Esophagus squamous epithelium (tissue), 5 donors: ENCODE measurements at regions not wholly inside any gene's neighbourhood (a gene's known extent, or its start where the extent isn't known, plus 50 kb on each side); places are given as distances from the start of the nearest gene placed in this dataset.

Experiments
- DNase-seq: peaks from one replicate; lab custom pipeline; 2025; lab: John Stamatoyannopoulos, UW
- H3K27ac ChIP-seq, 4 donors: fragments of 200-600 bp; sonication (generic); one replicate each; pipeline ENCODE4 v1.5.1; 2016 to 2019; ENCODE audit warnings: mild to moderate bottlenecking in 1 of 4
- H3K27me3 ChIP-seq, 4 donors: fragments of 200-600 bp; sonication (generic); 1 replicate in 3 of 4; 2 replicates in 1 of 4; pipeline versions ENCODE4 v1.5.1 to v1.6.0; 2017 to 2021; ENCODE audit warnings: antibody characterized with exemption in 1 of 4
- H3K36me3 ChIP-seq, 3 donors: fragments of 200-600 bp; sonication (generic); one replicate each; pipeline ENCODE4 v1.5.1; 2016 to 2019
- H3K4me1 ChIP-seq, 3 donors: fragments of 200-600 bp; sonication (generic); one replicate each; pipeline ENCODE4 v1.5.1; 2017 to 2019
- H3K4me3 ChIP-seq, 4 donors: fragments of 200-600 bp; sonication (generic); 1 replicate in 3 of 4; 2 replicates in 1 of 4; pipeline ENCODE4 v1.5.1; 2016 to 2019; ENCODE audit warnings: mild to moderate bottlenecking in 2 of 4, moderate library complexity in 1 of 4
- H3K9me3 ChIP-seq, 3 donors: fragments of 200-600 bp; sonication (generic); one replicate each; pipeline ENCODE4 v1.5.1; 2016 to 2019
- POLR2A ChIP-seq, 4 donors: fragments of 450-650 bp; IDR thresholded peaks; one replicate each; pipeline ENCODE4 v1.6.1; 2017; ENCODE audit warnings: antibody characterized with exemption in 4 of 4, mild to moderate bottlenecking in 4 of 4, moderate library complexity in 3 of 4
- WGBS, 2 donors: methylation state at CpG; one replicate each; pipeline ENCODE4 v1.1.5; 2018; 5-methylcytosine and 5-hydroxymethylcytosine counted together
- intact Hi-C: fragments of 100-400 bp; cut with DNase I; formaldehyde crosslinking; loops from one replicate; pipeline ENCODE4 v1.15.0; 2022
- TF ChIP-seq, protein P1 (sequence below), 6 experiments: fragments of 450-650 bp in 4 of 6; fragments of 200-600 bp in 2 of 6; sonication (generic) in 2 of 6; IDR thresholded peaks; one replicate each; pipeline ENCODE4 v1.5.1; 2016 to 2019; ENCODE audit warnings: antibody characterized with exemption in 6 of 6, mild to moderate bottlenecking in 4 of 6, moderate library complexity in 4 of 6
- donor health status: DM: yes; HTN: yes; CAD: no.

GRCh38 chr5:98282521-98282920 is 490.9 kb upstream of the RGMB start:
- Histone ChIP-seq H3K27ac (no peak overlapping the region), H3K9me3 (no peaks in the 10 kb centered on the region), H3K36me3 (no peaks in the 10 kb centered on the region), H3K27me3 (no peaks in the 10 kb centered on the region), H3K4me1 (no peaks in the 10 kb centered on the region), H3K4me3 (no peak overlapping the region)
- 76 to 87% methylated on average over 1 of the region's 1 CpG for WGBS, 2 donors
- DNase-seq = no peak
- intact Hi-C loops = no loop called here
- TF ChIP-seq, protein P1, sequence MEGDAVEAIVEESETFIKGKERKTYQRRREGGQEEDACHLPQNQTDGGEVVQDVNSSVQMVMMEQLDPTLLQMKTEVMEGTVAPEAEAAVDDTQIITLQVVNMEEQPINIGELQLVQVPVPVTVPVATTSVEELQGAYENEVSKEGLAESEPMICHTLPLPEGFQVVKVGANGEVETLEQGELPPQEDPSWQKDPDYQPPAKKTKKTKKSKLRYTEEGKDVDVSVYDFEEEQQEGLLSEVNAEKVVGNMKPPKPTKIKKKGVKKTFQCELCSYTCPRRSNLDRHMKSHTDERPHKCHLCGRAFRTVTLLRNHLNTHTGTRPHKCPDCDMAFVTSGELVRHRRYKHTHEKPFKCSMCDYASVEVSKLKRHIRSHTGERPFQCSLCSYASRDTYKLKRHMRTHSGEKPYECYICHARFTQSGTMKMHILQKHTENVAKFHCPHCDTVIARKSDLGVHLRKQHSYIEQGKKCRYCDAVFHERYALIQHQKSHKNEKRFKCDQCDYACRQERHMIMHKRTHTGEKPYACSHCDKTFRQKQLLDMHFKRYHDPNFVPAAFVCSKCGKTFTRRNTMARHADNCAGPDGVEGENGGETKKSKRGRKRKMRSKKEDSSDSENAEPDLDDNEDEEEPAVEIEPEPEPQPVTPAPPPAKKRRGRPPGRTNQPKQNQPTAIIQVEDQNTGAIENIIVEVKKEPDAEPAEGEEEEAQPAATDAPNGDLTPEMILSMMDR (IDR thresholded peaks at IDR 0.05) = no peak
- TF ChIP-seq POLR2A (IDR thresholded peaks at IDR 0.05) = no peak

GRCh38 chr5:98292496-98292895 is 481.0 kb upstream of the RGMB start:
- Histone ChIP-seq H3K9me3 (no peaks in the 10 kb centered on the region), H3K27ac (no peak overlapping the region), H3K27me3 (no peaks in the 10 kb centered on the region), H3K4me1 (no peaks in the 10 kb centered on the region), H3K4me3 (no peak overlapping the region), H3K36me3 (no peaks in the 10 kb centered on the region)
- 74 to 80% methylated on average over 3 of the region's 3 CpGs for WGBS, 2 donors
- no peak for DNase-seq
- TF ChIP-seq, protein P1 (IDR thresholded peaks at IDR 0.05) = no peak
- no peak for TF ChIP-seq POLR2A (IDR thresholded peaks at IDR 0.05)
- intact Hi-C loops = no loop called here

- 24 to 45% methylated on average over 3 of the region's 3 CpGs for WGBS, 2 donors
- H3K4me1 ChIP-seq = no peaks in the 10 kb centered on the region
- intact Hi-C loops = no loop called here
Measured at GRCh38 chr5:98296426-98296825, 477.0 kb upstream of the RGMB start.

DNA sequence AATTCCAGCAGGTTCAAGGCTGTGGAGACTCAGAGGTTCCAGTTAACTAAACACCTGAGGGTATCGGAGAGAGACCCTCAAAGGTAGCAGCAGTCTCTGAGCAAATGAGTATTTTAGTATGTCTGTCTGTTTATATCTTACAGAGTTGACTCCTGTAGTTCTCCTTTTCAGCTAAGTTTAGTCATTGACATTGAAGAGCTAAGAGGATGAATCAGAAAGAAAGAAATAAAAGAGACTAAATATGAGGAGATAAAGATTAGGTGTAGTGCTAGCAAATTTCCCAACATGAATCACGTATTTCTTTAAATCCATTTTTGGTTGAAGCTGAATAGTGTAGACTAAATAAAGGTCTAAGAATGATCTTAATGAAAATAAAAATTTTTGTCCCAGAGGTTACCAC is 474.0 kb upstream of the RGMB start:
- 76 to 83% methylated on average over 2 of the region's 2 CpGs for WGBS, 2 donors
- DNase-seq = no peak
- Histone ChIP-seq H3K9me3 (no peaks in the 10 kb centered on the region), H3K36me3 (no peaks in the 10 kb centered on the region), H3K27ac (no peak overlapping the region), H3K4me1 (no peaks in the 10 kb centered on the region), H3K4me3 (no peak overlapping the region), H3K27me3 (no peaks in the 10 kb centered on the region)
- TF ChIP-seq, protein P1 (IDR thresholded peaks at IDR 0.05) = no peak
- TF ChIP-seq POLR2A (IDR thresholded peaks at IDR 0.05) = no peak
- intact Hi-C loops = no loop called here

More at GRCh38 chr5:98296426-98296825, 477.0 kb upstream of the RGMB start:
- Histone ChIP-seq H3K36me3 (no peaks in the 10 kb centered on the region), H3K27ac (no peak overlapping the region), H3K4me3 (no peak overlapping the region), H3K9me3 (no peaks in the 10 kb centered on the region), H3K27me3 (no peaks in the 10 kb centered on the region)
- TF ChIP-seq POLR2A (IDR thresholded peaks at IDR 0.05) = no peak
- no peak for DNase-seq

- WGBS, 2 donors = 63 to 69% methylated on average over 2 of the region's 2 CpGs
Measured at GRCh38 chr5:98301547-98301946, 471.9 kb upstream of the RGMB start.

More at GRCh38 chr5:98301547-98301946, 471.9 kb upstream of the RGMB start:
- intact Hi-C loops = no loop called here
- TF ChIP-seq, protein P1 (IDR thresholded peaks at IDR 0.05) = no peak
- no peak for TF ChIP-seq POLR2A (IDR thresholded peaks at IDR 0.05)
- Histone ChIP-seq H3K9me3 (no peaks in the 10 kb centered on the region), H3K36me3 (no peaks in the 10 kb centered on the region), H3K27me3 (no peaks in the 10 kb centered on the region), H3K27ac (no peak overlapping the region), H3K4me3 (no peak overlapping the region), H3K4me1 (no peaks in the 10 kb centered on the region)
- DNase-seq = no peak
